ENCODE measurements at regions not wholly inside any gene's neighbourhood (a gene's known extent, or its start where the extent isn't known, plus 50 kb on each side); places are given as distances from the start of the nearest gene placed in this dataset.

DNA sequence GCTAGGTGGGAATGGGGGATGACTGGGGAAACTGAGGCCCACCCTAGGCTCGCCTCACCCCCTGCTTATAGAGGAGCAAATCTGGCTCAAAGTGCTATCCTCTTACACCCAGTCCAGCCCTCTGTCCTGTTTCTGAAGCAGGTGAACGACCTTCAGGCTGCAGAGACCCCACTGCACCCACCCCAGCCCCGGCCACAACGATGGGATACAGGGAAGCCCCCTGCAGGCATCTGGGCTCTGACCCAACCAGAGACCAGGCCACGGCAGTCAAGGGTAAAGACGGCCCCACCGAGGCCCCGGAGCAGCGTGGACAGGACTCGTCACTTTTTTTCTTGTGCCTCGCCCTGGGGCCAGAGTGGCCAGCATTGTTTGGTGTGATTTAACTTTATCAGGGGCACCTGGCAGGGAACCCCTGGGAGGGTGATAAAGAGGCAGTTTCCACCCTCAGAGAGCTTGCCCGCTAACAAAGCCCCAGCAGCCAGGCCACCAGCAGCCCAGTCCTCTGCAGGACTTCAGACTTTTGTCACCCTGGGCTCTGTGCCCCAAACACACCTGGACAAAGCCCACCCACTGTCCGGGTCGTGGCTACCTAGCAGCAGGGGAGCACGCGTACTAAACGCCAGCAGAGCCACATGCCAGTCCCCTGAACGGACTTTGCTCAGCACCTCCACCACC lies 612.6 kb downstream of the TBC1D22A start:
- no peak for DNase-seq

DNA sequence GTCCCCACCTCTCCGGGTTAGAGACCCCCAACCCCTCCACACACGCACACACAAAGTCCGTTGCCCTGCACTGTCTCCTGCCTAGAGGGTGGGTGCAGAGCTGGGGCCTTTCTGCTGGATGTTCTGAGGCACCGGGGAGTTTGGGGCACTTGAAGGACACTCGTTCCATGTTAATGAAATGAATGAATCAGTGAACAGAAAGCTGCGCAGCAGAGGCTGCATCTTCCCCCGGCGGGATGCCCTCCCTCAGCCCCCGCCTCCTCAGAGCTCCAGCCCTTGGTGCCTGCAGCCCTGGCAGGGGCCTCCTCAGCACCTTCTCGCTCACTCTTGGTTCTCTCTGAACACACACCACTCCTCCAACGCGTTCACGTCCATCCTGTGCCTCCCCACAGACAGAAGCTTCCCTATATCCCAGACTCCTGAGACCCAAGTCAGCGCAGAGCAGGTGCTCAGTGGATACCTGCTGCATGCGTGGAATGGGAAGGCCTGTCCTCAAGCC lies 611.9 kb downstream of the TBC1D22A start:
- no peak for DNase-seq

DNA sequence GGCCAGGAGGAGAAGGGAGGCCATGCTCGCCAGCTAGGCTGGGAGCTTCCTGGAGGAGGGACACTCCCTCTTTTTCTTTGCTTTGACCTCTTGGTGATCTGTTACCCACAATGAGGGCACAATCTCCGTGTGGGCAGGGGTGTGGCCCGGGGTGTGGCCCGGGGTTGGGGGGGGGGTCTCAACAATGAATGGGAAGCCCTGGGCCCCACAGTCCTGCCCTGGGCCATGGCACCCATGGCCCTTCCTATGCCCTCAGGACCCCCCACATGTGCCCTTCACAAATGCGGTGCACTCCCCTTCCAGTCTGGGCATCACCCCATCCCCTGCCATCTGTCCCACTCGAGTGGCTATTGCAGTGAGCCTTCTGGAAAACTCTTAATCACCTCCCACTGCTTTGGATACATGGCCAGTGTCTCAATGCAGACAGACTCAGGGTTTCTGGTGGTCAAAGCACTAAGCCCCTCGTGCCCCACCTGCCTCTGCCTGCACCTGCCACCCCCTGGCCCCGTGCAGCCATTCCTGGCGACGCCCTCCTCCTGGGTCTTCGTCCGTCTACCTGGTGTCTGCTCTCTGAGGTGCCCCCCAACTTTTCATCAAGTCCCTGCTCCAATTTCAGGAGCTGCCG lies 611.3 kb downstream of the TBC1D22A start:
- DNase-seq = no peak

DNA sequence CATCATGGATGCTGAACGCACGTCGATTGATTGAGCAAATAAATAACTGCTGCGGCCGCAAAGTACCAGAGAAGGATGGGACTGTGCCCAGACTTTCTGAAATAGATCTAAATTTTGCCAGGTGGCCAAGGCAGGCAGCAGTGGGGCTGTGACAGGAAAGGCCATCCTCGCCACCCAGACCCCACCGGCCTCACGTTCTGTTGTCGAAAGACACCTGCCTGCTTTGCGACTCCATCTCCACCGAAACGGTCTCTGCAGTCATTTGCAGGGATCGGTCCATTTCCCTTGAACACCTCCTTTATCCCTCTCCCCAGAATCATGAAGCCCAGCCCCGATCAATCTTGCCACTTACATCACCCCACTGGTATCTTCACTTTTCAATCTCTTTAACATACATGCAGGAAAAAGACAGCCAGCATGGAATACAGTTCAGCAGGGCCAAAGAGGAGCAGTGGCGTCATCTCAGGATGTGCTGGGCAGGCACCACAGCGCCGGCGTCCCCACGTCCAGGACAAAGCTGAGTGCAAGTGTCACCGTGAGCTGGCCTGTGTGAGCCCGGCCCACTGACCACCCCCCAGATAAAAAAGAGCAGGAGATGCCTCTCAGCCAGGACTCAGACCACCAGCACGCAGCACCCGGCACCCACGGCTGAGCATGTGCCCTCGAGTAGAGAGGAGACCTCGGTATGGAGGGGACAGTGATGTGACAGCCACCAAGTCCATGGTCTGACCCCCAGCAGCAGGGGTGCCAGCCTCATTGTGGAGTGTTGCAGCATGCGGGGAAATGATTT lies 610.3 kb downstream of the TBC1D22A start:
- no peak for DNase-seq

DNA sequence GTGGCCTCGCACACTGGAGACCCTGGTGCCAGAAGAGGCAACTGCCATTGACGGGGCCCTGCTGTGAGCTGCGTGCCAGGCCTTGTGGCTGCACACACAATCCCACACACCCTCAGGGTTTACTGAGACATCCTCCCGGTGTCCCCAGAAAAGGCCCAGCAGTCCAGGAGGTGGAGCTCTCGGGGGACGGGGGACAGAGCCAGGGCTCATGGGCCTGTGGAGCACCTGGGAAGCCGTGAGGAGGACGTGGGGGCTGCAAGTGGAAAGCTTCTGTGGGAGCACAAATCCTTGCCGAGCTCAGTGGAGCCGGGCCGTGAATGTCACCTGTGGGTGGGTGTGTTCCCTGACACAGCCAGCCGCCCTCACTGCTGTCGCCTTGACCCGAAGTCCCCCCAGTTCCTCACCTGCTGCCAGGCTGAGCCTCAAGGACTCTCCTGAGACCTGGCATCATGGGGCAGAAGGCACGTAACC lies 609.7 kb downstream of the TBC1D22A start:
- DNase-seq = no peak

DNA sequence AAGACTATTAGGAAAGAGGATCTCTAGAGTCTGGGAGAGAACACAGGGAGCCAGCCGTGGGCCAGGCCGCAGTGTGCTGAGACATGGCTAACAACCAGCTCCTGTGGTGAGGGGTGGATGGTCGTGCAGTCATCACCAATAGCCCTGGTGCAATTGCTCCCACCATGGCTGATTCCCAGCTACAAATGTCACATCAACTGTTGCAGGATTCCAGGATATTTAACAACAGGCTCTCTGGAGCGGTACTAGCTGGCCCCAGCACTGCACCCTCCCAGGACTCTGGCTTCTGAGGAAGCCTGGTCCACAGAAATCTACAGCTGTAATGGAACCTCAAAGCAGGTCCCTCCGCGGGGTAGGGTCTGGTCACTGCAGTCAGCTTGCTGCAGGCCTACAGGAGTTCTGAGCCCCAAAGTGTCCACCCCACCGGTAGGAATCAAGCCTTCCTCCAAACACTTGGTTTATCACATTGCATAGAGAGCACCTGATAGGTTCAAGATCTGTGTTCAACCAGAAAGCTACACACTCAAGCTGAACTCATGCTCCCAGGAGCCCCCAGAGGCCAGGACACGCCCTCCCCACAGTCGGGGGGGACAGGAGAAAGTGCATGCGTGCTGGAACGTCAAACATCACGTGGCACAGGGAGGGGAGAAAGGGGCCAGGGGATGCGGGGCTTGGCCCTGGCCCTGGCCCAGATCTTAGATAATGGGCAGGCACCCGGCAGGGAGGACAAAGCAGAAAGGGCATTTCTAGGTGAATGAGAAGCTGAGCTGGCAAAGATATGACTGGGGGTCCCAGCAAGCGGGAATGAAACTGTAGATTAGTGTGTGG lies 609.0 kb downstream of the TBC1D22A start:
- DNase-seq = no peak

DNA sequence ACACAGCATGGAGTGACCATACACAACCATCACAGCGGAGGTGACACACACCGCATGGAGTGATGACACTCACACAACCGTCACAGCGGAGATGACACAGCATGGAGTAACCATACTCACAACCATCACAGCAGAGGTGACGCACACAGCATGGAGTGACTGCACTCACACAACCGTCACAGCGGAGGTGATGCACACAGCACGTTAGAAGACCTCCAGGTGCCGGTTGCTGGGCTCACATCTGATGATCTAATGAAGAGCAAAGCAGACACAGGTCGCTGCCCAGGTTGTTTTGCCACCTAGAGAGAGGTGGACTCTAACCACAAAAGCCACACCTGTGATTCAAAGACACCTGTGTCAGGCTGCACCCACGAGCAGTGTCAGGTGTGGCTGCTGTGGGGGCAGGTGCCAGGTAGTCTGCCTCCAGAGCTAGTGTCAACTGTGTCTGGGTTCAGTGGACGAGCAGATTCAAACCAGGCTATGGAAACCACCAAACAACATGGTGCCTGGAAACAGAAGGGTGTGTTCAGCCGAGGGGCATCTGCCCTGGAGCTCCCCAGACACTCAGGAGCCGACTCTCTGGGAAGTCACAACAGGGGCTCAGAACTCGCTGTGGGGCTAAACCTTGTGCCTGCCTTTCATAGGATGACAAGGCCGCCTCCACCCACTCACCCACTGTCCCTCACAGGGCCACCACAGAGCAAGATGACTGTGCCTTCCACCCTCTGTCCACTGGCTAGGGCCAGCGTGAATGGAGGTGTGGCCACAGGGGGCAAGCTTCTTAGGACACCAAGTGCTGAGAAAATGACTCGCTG lies 608.2 kb downstream of the TBC1D22A start:
- DNase-seq = no peak

DNA sequence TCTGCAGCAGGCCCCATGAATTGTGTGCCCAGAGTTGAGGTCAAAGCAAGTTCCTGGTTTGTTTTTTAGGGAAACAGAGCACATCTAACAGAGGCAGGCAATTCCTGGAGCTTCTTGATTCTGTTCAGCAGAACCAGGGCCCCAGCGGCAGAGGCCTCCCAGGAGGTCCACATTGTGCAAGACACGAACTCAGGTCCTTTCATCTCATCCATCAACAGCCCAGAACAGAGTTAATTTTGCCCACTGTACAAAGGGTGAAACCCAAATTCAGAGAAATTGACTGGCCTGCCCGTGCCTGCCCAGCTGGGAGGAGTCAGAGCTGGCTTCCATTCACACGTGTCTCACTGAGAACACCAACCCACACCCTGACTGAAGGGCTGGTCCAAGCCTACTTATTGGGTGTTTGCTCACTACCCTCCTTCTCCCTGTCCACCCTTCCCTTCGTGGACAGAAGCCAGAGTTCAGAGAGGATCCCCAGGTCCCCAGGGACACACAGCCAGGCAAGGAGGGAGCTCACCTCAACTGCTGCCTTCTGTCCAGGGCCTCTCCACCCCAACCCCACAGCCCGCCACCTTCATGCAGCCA lies 607.1 kb downstream of the TBC1D22A start:
- no peak for DNase-seq

DNA sequence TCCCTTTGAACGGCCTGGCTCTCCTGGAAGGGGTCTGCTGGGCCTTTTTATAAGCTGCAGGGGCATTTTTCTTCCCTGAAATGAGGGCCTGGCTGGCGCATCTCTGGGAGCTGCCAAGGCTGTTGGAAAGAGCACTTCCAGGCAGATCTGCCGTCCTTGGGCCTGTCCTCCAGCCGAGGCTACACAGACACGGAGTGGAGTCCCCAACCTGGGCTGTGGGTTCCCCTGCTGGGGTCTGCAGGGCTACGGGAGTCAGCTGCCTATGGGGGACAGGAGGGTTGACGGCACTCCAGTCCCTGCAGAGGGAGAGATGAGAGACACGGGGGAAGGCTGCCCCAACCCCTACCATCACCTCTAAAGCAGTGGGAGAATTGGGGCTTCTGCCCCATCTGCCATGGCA lies 606.6 kb downstream of the TBC1D22A start:
- no peak for DNase-seq

DNA sequence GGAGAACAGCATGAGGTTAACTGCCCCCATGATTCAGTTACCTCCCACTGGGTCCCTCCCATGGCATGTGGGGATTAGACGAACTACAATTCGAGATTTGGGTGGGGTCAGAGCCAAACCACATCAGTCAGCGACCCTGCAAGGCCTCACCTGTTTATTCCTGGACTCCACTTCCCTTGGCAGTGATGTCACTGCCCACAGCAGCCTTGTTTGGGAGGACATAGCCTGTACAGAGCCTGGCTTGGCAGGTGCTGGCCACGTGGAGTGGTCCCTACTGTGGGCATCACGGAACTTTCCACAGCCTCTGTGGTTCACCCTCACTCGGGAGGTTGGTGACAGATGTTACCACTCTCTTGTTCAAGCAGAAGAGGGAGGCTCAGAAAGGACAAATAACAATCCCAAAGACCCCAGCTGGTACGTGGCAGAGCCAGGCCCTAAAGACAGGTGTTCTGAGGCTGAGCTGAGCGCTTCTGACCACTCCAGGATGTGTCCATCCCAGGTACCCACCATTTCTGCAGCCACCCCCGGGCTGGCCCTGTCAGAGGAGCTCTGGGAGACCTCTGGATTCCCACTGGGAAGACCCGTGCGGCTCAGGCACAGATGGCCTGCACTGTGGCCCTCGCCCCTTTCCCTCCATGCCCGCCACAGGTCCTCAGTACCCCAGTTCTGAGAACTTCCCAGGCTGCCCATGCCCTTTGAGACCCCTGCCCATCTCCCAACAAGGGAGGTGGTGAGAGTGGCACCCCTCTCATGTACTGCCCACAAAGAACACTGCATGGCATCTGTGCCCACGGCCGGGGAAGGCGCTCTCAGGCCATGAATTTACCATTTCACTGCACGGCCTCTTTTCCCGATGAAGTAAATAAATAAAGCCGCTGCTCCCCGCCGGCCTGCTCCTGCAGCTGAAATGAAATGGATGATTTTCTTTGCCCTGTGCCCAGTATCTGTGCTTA lies 605.8 kb downstream of the TBC1D22A start:
- DNase-seq = no peak

DNA sequence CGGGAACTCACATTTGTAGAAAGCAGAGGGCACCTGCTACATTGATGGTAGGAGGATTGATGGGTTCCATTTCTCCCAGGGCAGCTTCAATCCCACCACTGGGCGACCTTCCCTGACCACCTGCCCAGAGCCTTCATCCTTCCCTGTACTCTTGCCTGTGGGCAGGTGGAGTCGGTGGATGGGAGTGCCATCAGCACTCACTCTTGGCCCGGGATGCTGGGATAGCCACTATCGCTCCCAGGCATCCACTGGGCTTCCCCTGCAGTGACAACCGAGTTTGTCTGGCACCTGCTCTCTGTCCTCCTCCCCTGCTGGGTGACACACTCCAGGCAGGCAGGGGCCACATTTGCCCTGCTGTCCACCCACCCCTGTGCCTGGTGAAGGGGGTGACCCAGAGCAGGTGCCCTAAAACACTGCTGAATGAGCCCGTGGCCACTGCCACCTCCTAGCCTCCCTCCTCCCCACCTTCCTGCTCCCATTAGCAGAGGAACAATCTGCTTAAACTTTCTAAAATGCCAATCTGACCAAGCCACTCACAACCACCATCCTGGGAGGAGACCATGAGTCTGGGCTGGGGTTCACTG lies 604.7 kb downstream of the TBC1D22A start:
- no peak for DNase-seq

DNA sequence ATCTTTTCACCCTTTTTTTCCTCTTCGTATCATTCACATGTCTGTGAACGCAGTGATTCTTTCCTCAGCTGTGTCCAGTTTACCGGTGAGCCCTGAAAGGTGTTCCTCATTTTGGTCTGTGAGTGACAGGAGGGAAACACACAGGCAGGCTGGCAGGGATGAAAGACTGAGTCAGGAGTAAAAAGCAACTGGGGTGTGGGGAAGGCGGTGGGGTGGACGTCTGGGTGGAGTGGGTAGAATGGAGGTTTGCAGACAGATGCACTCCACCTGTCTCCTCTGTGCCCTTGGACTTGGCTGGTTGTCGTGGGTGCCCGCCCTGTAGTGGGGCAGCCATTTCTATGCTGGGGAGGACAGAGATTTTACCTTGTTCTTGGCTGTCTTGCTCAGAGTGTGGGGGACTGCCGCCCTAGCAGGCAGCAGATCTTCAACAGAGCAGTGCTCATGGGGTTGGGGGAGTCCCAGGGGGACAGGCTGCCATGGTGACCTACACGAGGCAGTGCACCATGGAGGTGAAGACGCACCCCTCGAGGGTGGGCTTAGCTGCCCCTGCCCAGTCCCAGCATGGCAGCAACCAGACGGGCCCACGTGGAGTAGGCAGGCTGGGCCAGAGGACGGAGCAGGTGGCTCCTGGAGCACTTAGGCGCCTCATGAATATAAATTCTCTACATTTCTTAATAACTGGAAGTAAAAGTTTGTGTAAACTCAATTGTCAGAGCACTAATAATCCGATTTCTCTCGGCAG lies 603.7 kb downstream of the TBC1D22A start:
- DNase-seq = no peak

DNA sequence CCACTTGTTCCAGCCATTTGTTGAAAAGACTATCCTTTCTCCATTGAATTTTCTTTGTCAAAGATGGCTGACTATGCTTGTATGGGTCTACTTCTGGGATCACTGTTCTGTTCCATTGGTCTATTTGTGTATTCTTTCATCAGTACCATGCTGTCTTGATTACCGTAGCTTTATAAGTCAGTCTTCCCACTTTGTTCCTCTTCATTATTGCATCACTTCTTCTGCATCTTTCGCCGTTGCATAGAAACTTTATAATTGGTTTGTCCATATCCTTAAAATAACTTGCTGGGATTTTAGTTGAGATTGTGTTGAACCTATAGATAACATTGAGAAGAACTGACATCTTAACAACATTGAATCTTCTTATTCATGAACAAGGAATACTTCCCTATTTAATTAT lies 598.8 kb downstream of the TBC1D22A start:
- DNase-seq = no peak

DNA sequence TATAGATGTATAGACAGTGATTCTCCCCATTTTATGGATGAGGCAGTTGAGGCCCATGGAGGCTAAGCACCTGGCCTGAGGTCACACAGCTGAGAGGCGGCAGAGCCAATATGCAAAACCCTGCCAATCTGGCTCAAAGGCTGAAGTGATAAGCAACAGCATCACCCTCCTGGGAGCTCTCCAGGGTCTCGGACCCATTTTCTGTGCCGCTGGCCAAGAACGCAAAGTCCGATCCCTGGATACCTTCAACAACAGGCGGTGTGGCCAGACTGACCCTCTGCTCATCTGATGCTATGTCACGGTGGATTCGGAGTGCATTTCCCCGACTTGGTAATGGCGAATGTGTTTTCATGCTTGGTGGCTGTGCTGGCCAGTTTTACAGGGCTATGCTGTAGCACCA lies 595.0 kb downstream of the TBC1D22A start:
- DNase-seq = no peak

DNA sequence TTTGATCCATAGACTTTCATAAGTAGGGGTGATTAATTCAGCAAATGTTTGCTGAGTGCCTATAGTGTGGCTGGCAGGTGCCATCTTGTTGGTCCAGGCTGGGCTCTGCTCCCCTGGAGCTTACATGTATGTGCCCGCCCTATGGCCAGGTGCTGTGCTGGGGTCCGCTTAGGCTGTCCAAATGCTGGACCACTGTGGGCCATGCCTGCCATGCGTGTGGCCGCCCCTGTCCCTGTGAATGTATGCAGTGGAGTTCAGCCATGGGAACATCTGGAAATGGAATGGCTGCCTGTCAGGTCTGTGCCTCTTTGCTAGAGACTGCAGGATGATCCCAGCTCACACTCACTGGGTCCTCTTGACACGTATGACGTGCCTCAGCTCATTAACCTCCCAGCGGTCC lies 594.6 kb downstream of the TBC1D22A start:
- no peak for DNase-seq

DNA sequence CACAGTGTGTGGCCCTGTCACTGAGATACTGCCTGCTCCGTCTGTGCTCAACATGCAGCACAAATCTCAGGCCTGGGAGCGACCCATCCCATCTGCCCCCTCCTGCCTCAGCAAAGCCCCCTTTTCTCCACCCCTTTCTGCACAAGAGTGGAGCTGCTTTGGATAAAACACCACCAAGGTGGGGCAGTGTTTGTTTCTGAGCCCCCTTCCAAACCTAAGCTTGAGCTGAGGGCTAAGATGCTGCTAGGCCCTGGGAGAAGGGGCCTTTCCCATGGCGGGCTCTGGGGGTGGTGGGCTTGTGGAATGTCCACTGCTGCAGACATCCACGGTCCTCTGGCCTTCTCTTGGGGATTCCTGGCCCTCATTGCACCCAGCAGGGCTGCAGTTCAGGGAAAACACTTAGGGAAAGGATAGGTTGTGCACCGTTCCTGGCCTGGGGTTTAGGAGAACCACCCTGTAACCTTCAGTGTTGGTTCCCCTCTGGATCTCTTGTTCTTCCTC lies 594.1 kb downstream of the TBC1D22A start:
- DNase-seq = no peak

DNA sequence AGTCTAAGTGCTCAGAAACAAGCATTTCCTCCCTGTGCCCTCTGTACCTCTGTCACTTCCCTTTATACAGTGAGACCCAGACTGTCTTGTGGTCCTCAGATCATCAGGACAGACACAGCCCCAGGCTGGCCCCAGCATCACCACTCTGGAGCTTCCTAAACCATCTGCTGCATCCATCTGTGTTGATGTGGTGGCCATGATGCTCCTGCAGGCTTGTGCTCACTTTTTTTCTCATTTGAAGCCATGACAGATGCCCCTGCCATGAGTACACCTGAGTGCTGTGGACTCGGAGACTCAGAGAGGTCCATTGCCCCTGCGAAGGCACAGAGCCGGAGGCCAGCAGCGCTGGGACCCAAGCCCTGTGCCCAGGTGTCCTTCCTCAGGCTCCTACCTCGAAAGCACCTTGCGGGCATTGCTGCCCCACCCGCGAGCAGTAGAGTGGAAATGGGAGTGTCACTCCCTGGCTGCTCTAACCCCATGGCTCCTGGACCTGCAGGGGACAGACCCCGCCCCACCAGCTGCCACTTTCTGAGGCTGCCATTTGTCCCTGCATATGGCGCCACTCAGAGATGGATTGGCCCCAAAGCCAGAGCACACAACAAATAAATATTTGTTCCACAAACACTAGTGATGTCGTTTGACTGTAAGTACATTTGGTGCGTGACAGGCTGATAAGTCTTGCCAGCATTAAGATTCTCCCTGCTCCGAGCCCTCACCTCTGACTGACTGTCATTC lies 593.5 kb downstream of the TBC1D22A start:
- no peak for DNase-seq

DNA sequence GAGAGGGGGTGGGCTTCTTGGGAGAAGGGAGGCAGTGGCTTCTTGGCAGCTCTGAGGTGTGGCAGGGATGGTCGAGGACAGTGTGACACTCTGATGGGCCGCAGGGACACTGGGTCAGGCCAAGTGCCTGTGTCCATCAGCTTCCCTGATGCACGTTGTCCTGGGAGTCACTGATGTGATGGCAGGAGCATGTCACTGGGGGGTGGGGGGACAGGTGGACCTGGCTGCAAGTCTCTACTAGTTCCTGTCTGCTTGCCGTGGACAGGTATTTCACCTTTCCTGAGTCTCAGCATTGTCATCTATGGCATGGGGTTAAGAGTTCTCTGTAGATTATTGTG lies 592.9 kb downstream of the TBC1D22A start:
- no peak for DNase-seq

Data from activated naive CD4-positive, alpha-beta T cell treated with anti-CD3 and anti-CD28 coated beads, Interleukin-2, amount 50 U/mL, for 16 hours (primary cell).